ENCODE measurements at regions not wholly inside any gene's neighbourhood (a gene's known extent, or its start where the extent isn't known, plus 50 kb on each side); places are given as distances from the start of the nearest gene placed in this dataset.

- Histone ChIP-seq H3K4me3 (no peak overlapping the region), H3K36me3 (ENCODE audit: insufficient read depth, low read length) (no peaks in the 10 kb centered on the region), H3K9me3 (ENCODE audit: low read depth, low read length) (no peaks in the 10 kb centered on the region), H3K9ac (ENCODE audit: insufficient read length) (no peak overlapping the region), H3K27ac (no peak overlapping the region)
- TF ChIP-seq POLR2AphosphoS5 (IDR thresholded peaks at IDR 0.05; ENCODE audit: borderline replicate concordance, low read depth, low read length) (no peak), EZH2 (IDR thresholded peaks at IDR 0.05) (no peak)
- DNase-seq (ENCODE audit: low read depth, low spot score), result no peak
These were observed 214.9 kb downstream of the BARHL2 start for GRCh38 chr1:90502194-90502593.

GRCh38 chr1:90501281-90501680 lies 215.8 kb downstream of the BARHL2 start:
- TF ChIP-seq EZH2 (IDR thresholded peaks at IDR 0.05) (no peak), POLR2AphosphoS5 (IDR thresholded peaks at IDR 0.05; ENCODE audit: borderline replicate concordance, low read depth, low read length) (no peak), FOXP2 (optimal IDR thresholded peaks at IDR 0.05; ENCODE audit: control extremely low read depth, extremely low read length, insufficient read depth) (no peak)
- H3K27ac ChIP-seq, result no peak overlapping the region
- H3K4me3 ChIP-seq, result no peak overlapping the region
- no peaks in the 10 kb centered on the region for H3K9me3 ChIP-seq (ENCODE audit: low read depth, low read length)
- H3K9ac ChIP-seq (ENCODE audit: insufficient read length), result no peak overlapping the region
- H3K36me3 ChIP-seq (ENCODE audit: insufficient read depth, low read length), result no peaks in the 10 kb centered on the region
- no peak for DNase-seq (ENCODE audit: low read depth, low spot score)

- no peak overlapping the region for H3K27ac ChIP-seq
- H3K4me3 ChIP-seq, result no peak overlapping the region
- H3K9me3 ChIP-seq (ENCODE audit: low read depth, low read length), result no peaks in the 10 kb centered on the region
- no peak for TF ChIP-seq FOXP2 (optimal IDR thresholded peaks at IDR 0.05; ENCODE audit: control extremely low read depth, extremely low read length, insufficient read depth)
- no peak for TF ChIP-seq EZH2 (IDR thresholded peaks at IDR 0.05)
- TF ChIP-seq POLR2AphosphoS5 (IDR thresholded peaks at IDR 0.05; ENCODE audit: borderline replicate concordance, low read depth, low read length), result no peak
- DNase-seq (ENCODE audit: low read depth, low spot score), result no peak
- H3K9ac ChIP-seq (ENCODE audit: insufficient read length), result no peak overlapping the region
- no peaks in the 10 kb centered on the region for H3K36me3 ChIP-seq (ENCODE audit: insufficient read depth, low read length)
These were observed 222.3 kb downstream of the BARHL2 start for GRCh38 chr1:90494748-90495282.

- no peaks in the 10 kb centered on the region for H3K36me3 ChIP-seq (ENCODE audit: insufficient read depth, low read length)
- H3K9ac ChIP-seq (ENCODE audit: insufficient read length), result no peak overlapping the region
- DNase-seq (ENCODE audit: low read depth, low spot score), result no peak
- no peaks in the 10 kb centered on the region for H3K9me3 ChIP-seq (ENCODE audit: low read depth, low read length)
- TF ChIP-seq POLR2AphosphoS5 (IDR thresholded peaks at IDR 0.05; ENCODE audit: borderline replicate concordance, low read depth, low read length), result no peak
- no peak for TF ChIP-seq EZH2 (IDR thresholded peaks at IDR 0.05)
- no peak for TF ChIP-seq FOXP2 (optimal IDR thresholded peaks at IDR 0.05; ENCODE audit: control extremely low read depth, extremely low read length, insufficient read depth)
- H3K27ac ChIP-seq, result 0 out of 2 replicates have a peak overlapping the region, but pooled peaks have one; percentile 8
- no peak overlapping the region for H3K4me3 ChIP-seq
These were observed 228.7 kb downstream of the BARHL2 start for GRCh38 chr1:90488451-90488850.

GRCh38 chr1:90486996-90487395 lies 230.1 kb downstream of the BARHL2 start:
- TF ChIP-seq EZH2 (IDR thresholded peaks at IDR 0.05), result no peak
- TF ChIP-seq FOXP2 (optimal IDR thresholded peaks at IDR 0.05; ENCODE audit: control extremely low read depth, extremely low read length, insufficient read depth), result no peak
- TF ChIP-seq POLR2AphosphoS5 (IDR thresholded peaks at IDR 0.05; ENCODE audit: borderline replicate concordance, low read depth, low read length), result no peak
- no peaks in the 10 kb centered on the region for H3K9me3 ChIP-seq (ENCODE audit: low read depth, low read length)

GRCh38 chr1:90486134-90486824 lies 230.8 kb downstream of the BARHL2 start:
- Histone ChIP-seq H3K36me3 (ENCODE audit: insufficient read depth, low read length) (no peaks in the 10 kb centered on the region), H3K4me3 (no peak overlapping the region), H3K9me3 (ENCODE audit: low read depth, low read length) (no peaks in the 10 kb centered on the region), H3K9ac (ENCODE audit: insufficient read length) (no peak overlapping the region), H3K27ac (no peak overlapping the region)
- no peak for TF ChIP-seq POLR2AphosphoS5 (IDR thresholded peaks at IDR 0.05; ENCODE audit: borderline replicate concordance, low read depth, low read length)
- DNase-seq (ENCODE audit: low read depth, low spot score), result no peak

More at GRCh38 chr1:90486996-90487395, 230.1 kb downstream of the BARHL2 start:
- no peak overlapping the region for H3K27ac ChIP-seq
- no peak overlapping the region for H3K4me3 ChIP-seq
- no peak for DNase-seq (ENCODE audit: low read depth, low spot score)
- no peaks in the 10 kb centered on the region for H3K36me3 ChIP-seq (ENCODE audit: insufficient read depth, low read length)
- no peak overlapping the region for H3K9ac ChIP-seq (ENCODE audit: insufficient read length)

GRCh38 chr1:90480271-90480835 lies 236.7 kb downstream of the BARHL2 start:
- Histone ChIP-seq H3K36me3 (ENCODE audit: insufficient read depth, low read length) (no peaks in the 10 kb centered on the region), H3K9me3 (ENCODE audit: low read depth, low read length) (no peaks in the 10 kb centered on the region), H3K4me3 (peak overlapping the region; percentile 42), H3K27ac (peak overlapping the region; percentile 79), H3K9ac (ENCODE audit: insufficient read length) (no peak overlapping the region)
- TF ChIP-seq FOXP2 (optimal IDR thresholded peaks at IDR 0.05; ENCODE audit: control extremely low read depth, extremely low read length, insufficient read depth), result no peak
- no peak for TF ChIP-seq POLR2AphosphoS5 (IDR thresholded peaks at IDR 0.05; ENCODE audit: borderline replicate concordance, low read depth, low read length)
- no peak for TF ChIP-seq EZH2 (IDR thresholded peaks at IDR 0.05)
- DNase-seq (ENCODE audit: low read depth, low spot score), result peak; percentile 59

GRCh38 chr1:90476994-90477393 lies 240.1 kb downstream of the BARHL2 start:
- Histone ChIP-seq H3K36me3 (ENCODE audit: insufficient read depth, low read length) (no peaks in the 10 kb centered on the region), H3K9me3 (ENCODE audit: low read depth, low read length) (no peaks in the 10 kb centered on the region), H3K4me3 (no peak overlapping the region), H3K27ac (no peak overlapping the region), H3K9ac (ENCODE audit: insufficient read length) (no peak overlapping the region)
- no peak for DNase-seq (ENCODE audit: low read depth, low spot score)
- TF ChIP-seq FOXP2 (optimal IDR thresholded peaks at IDR 0.05; ENCODE audit: control extremely low read depth, extremely low read length, insufficient read depth) (no peak), EZH2 (IDR thresholded peaks at IDR 0.05) (no peak), POLR2AphosphoS5 (IDR thresholded peaks at IDR 0.05; ENCODE audit: borderline replicate concordance, low read depth, low read length) (no peak)
